OCI-LY1 (cell line): ENCODE measurements at regions not wholly inside any gene's neighbourhood (a gene's known extent, or its start where the extent isn't known, plus 50 kb on each side); places are given as distances from the start of the nearest gene placed in this dataset.

Experiments used
- H2AFZ ChIP-seq: fragments of 200-600 bp; sonication (generic), shearing (Covaris generic); 2 replicates; pipeline ENCODE4 v1.6.0; 2014; ENCODE audit warnings: antibody characterized with exemption, mild to moderate bottlenecking, low read length
- H3F3A ChIP-seq: fragments of 200-600 bp; sonication (generic), shearing (Covaris generic); 2 replicates; pipeline ENCODE4 v1.6.0; 2014; ENCODE audit warnings: mild to moderate bottlenecking, antibody characterized with exemption, low read length, moderate library complexity; ENCODE audit not compliant: insufficient read depth
- H3K27ac ChIP-seq: fragments of 200-600 bp; sonication (generic); 2 replicates; pipeline ENCODE4 v1.5.1; 2014; ENCODE audit warnings: low read length, mixed run types, mild to moderate bottlenecking, low read depth; ENCODE audit not compliant: poor library complexity, severe bottlenecking
- H3K27me3 ChIP-seq: fragments of 200-600 bp; sonication (generic); 2 replicates; pipeline ENCODE4 v1.6.0; 2014; ENCODE audit warnings: antibody characterized with exemption, mild to moderate bottlenecking, low read length, moderate library complexity; ENCODE audit not compliant: insufficient read depth
- H3K36me3 ChIP-seq: fragments of 200-600 bp; sonication (generic); 2 replicates; pipeline ENCODE4 v1.6.1; 2014; ENCODE audit warnings: mild to moderate bottlenecking, antibody characterized with exemption, low read length, moderate library complexity, mixed read lengths; ENCODE audit not compliant: insufficient read depth
- H3K4me1 ChIP-seq: fragments of 200-600 bp; sonication (generic); 2 replicates; pipeline ENCODE4 v1.5.1; 2014; ENCODE audit warnings: mild to moderate bottlenecking, low read length, moderate library complexity; ENCODE audit not compliant: insufficient read depth, severe bottlenecking
- H3K4me2 ChIP-seq: fragments of 200-600 bp; sonication (generic), shearing (Covaris generic); 2 replicates; pipeline ENCODE4 v1.6.1; 2014; ENCODE audit warnings: low read length
- H3K4me3 ChIP-seq: fragments of 200-600 bp; sonication (generic); 2 replicates; pipeline ENCODE4 v1.5.1; 2014; ENCODE audit warnings: low read length, low read depth, mild to moderate bottlenecking, mixed read lengths; ENCODE audit not compliant: poor library complexity, severe bottlenecking
- H3K79me2 ChIP-seq: fragments of 200-600 bp; shearing (Covaris generic); 2 replicates; pipeline ENCODE4 v1.6.1; 2016; ENCODE audit warnings: mixed run types, low read length, mixed read lengths; ENCODE audit not compliant: insufficient read depth
- H3K9ac ChIP-seq: fragments of 200-600 bp; sonication (generic), shearing (Covaris generic); 2 replicates; pipeline ENCODE4 v1.6.1; 2014; ENCODE audit warnings: mild to moderate bottlenecking, low read length, mixed read lengths
- H3K9me2 ChIP-seq: fragments of 200-600 bp; sonication (generic), shearing (Covaris generic); 2 replicates; pipeline ENCODE4 v1.6.1; 2014; ENCODE audit warnings: low read depth, mild to moderate bottlenecking, low read length, mixed read lengths
- H3K9me3 ChIP-seq: fragments of 200-600 bp; shearing (Covaris generic); 2 replicates; pipeline ENCODE4 v1.6.1; 2014; ENCODE audit warnings: low read length, mixed read lengths
- H4K20me1 ChIP-seq: fragments of 200-600 bp; sonication (generic), shearing (Covaris generic); 2 replicates; pipeline ENCODE4 v1.6.0; 2016; ENCODE audit warnings: mild to moderate bottlenecking, low read length; ENCODE audit not compliant: insufficient read depth
- EZH2 ChIP-seq: fragments of 200-600 bp; sonication (generic), shearing (Covaris generic); IDR thresholded peaks from 2 replicates; pipeline ENCODE4 v1.8.0; 2017; ENCODE audit warnings: borderline replicate concordance, mixed run types, mild to moderate bottlenecking, antibody characterized with exemption, low read length, moderate library complexity, mixed read lengths
- TF ChIP-seq, protein P1 (sequence below): fragments of 200-600 bp; sonication (generic), shearing (Covaris generic); IDR thresholded peaks from 2 replicates; pipeline ENCODE4 v1.5.1; 2017; ENCODE audit warnings: mild to moderate bottlenecking, antibody characterized with exemption, low read length, moderate library complexity, mixed read lengths

DNA sequence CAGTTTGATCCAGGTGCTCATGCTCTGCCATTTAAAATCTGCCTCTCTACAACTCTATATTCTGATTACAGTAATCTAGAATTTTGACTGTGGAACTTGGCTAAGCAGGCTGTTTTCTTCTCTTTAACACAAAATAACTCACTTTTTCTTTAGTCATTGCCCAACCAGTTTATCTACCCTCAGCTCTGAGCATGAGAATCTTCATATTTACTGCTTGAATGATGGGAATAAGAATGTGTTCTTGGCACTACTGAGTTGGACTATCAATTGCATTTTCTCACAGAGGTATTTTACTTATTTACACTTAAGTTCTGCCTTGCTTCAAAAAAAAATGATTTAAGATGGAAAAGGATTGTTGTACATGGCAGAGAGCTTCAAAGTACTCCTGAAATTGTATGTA, 301.1 kb downstream of the CCDC85A start:
- Histone ChIP-seq H3K27ac (no peak overlapping the region), H3K9ac (no peak overlapping the region), H3K36me3 (no peaks in the 10 kb centered on the region), H3K4me1 (no peaks in the 10 kb centered on the region), H3K79me2 (no peaks in the 10 kb centered on the region), H3K9me3 (no peaks in the 10 kb centered on the region), H3K27me3 (no peaks in the 10 kb centered on the region), H3F3A (no peaks in the 10 kb centered on the region), H3K4me3 (no peak overlapping the region), H2AFZ (no peak overlapping the region), H4K20me1 (no peaks in the 10 kb centered on the region), H3K9me2 (no peaks in the 10 kb centered on the region), H3K4me2 (no peak overlapping the region)
- TF ChIP-seq, protein P1, sequence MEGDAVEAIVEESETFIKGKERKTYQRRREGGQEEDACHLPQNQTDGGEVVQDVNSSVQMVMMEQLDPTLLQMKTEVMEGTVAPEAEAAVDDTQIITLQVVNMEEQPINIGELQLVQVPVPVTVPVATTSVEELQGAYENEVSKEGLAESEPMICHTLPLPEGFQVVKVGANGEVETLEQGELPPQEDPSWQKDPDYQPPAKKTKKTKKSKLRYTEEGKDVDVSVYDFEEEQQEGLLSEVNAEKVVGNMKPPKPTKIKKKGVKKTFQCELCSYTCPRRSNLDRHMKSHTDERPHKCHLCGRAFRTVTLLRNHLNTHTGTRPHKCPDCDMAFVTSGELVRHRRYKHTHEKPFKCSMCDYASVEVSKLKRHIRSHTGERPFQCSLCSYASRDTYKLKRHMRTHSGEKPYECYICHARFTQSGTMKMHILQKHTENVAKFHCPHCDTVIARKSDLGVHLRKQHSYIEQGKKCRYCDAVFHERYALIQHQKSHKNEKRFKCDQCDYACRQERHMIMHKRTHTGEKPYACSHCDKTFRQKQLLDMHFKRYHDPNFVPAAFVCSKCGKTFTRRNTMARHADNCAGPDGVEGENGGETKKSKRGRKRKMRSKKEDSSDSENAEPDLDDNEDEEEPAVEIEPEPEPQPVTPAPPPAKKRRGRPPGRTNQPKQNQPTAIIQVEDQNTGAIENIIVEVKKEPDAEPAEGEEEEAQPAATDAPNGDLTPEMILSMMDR, result no peak
- no peak for TF ChIP-seq EZH2

DNA sequence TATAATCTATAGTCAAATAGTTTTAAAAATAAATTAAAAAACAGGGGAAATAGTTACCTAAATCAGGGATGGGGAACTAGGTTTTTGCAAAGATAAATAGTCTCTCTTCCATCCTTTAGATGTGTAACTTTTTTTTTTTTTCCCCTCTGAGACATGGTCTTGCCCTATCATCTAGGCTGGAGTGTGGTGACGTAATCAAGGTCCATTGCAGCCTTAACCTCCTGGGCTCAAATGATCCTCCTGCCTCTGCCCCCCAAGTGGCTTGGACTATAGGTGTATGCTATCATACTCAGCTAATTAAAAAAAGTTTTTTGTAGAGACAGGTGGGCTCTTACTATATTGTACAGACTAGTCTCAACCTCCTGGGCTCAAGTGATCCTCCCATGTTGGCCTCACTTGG, 316.5 kb downstream of the CCDC85A start:
- H3F3A ChIP-seq, result no peaks in the 10 kb centered on the region
- H2AFZ ChIP-seq, result no peak overlapping the region
- H3K79me2 ChIP-seq, result no peaks in the 10 kb centered on the region
- H3K9me2 ChIP-seq, result no peaks in the 10 kb centered on the region
- H3K9me3 ChIP-seq, result no peaks in the 10 kb centered on the region
- H3K9ac ChIP-seq, result no peak overlapping the region
- H4K20me1 ChIP-seq, result no peaks in the 10 kb centered on the region
- H3K4me3 ChIP-seq, result no peak overlapping the region
- H3K27ac ChIP-seq, result no peak overlapping the region
- no peaks in the 10 kb centered on the region for H3K4me1 ChIP-seq
- no peak overlapping the region for H3K4me2 ChIP-seq
- TF ChIP-seq, protein P1, result no peak
- TF ChIP-seq EZH2, result no peak
- no peaks in the 10 kb centered on the region for H3K27me3 ChIP-seq
- H3K36me3 ChIP-seq, result no peaks in the 10 kb centered on the region

DNA sequence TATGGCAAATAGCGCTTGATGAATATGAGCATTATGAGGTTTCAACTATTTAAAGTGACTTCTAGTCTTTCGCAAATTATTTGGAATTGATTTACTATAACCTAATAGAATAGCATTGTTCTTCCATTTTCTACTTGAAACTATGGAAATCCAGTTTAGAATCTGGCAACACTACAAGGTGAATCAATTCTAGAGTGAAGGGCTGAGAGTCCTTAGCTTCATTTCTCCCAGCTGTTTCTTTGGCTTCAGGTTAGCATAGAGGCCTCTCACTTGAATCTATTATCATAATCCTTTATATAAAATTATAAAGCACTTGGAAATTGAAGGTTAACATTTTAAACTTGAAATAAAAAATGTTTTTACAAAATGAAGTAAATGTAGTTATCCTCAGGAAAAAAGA, 318.8 kb downstream of the CCDC85A start:
- no peaks in the 10 kb centered on the region for H3F3A ChIP-seq
- no peaks in the 10 kb centered on the region for H3K9me3 ChIP-seq
- H3K27me3 ChIP-seq, result no peaks in the 10 kb centered on the region
- no peak overlapping the region for H2AFZ ChIP-seq
- no peak overlapping the region for H3K4me2 ChIP-seq
- no peaks in the 10 kb centered on the region for H3K4me1 ChIP-seq
- H3K79me2 ChIP-seq, result no peaks in the 10 kb centered on the region
- H3K4me3 ChIP-seq, result no peak overlapping the region
- no peak overlapping the region for H3K27ac ChIP-seq
- TF ChIP-seq EZH2, result no peak
- TF ChIP-seq, protein P1, result no peak
- no peak overlapping the region for H3K9ac ChIP-seq
- no peaks in the 10 kb centered on the region for H3K9me2 ChIP-seq
- H4K20me1 ChIP-seq, result no peaks in the 10 kb centered on the region
- H3K36me3 ChIP-seq, result no peaks in the 10 kb centered on the region
